ENCODE measurements at regions not wholly inside any gene's neighbourhood (a gene's known extent, or its start where the extent isn't known, plus 50 kb on each side); places are given as distances from the start of the nearest gene placed in this dataset.

DNA sequence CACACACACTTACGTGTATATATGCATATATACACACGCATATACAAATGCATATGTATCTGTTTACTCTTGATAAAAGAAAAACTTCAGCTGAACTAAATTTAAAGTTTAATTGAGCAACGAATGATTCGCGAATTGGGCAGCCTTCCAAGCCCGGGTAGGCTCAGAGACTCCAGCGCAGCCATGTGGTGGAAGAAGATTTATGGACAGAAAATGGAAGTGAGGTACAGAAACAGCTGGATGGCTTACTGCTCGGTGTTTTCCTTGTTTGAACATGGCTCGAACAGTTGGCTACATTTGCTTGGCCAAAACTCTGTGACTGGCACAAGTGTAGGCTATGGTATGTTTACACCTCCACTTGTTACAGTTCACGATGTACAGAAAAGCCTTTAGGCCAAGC lies 239.3 kb upstream of the PRDM9 start:
- TF ChIP-seq, protein P1, sequence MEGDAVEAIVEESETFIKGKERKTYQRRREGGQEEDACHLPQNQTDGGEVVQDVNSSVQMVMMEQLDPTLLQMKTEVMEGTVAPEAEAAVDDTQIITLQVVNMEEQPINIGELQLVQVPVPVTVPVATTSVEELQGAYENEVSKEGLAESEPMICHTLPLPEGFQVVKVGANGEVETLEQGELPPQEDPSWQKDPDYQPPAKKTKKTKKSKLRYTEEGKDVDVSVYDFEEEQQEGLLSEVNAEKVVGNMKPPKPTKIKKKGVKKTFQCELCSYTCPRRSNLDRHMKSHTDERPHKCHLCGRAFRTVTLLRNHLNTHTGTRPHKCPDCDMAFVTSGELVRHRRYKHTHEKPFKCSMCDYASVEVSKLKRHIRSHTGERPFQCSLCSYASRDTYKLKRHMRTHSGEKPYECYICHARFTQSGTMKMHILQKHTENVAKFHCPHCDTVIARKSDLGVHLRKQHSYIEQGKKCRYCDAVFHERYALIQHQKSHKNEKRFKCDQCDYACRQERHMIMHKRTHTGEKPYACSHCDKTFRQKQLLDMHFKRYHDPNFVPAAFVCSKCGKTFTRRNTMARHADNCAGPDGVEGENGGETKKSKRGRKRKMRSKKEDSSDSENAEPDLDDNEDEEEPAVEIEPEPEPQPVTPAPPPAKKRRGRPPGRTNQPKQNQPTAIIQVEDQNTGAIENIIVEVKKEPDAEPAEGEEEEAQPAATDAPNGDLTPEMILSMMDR (IDR thresholded peaks at IDR 0.05): no peak; the same call in 1 of the 2 replicates

GRCh38 chr5:23260621-23261020 lies 246.8 kb upstream of the PRDM9 start:
- TF ChIP-seq, protein P1 (IDR thresholded peaks at IDR 0.05): no peak

GRCh38 chr5:23257656-23258055 lies 249.8 kb upstream of the PRDM9 start:
- TF ChIP-seq, protein P1 (IDR thresholded peaks at IDR 0.05): no peak

DNA sequence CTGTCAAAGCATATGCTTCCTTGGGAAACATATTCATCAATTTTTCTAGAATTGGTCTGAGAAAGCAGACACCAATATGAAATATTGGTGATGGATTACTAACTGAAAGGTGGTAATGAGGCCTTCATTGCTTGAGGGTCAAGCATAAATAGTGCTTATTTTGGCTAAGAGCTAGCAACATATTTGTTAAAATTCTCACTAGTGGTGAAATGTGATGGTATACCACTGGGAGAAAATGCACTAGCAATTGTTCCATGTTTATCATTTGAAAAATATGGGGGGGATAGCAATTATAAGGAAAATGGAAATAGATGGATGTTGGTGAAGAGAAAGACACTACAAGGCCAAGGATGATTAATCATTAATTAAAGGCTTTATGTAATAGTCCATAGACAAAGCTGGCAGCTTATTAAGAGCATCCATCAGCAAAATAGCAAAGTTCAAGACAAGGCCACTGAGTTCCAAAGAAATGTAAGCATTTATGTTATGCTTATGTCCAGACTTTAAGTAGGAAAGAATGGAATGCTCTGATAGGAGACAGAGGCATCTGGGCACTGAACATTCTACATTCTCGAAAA lies 253.7 kb upstream of the PRDM9 start:
- TF ChIP-seq, protein P1 (IDR thresholded peaks at IDR 0.05): no peak

DNA sequence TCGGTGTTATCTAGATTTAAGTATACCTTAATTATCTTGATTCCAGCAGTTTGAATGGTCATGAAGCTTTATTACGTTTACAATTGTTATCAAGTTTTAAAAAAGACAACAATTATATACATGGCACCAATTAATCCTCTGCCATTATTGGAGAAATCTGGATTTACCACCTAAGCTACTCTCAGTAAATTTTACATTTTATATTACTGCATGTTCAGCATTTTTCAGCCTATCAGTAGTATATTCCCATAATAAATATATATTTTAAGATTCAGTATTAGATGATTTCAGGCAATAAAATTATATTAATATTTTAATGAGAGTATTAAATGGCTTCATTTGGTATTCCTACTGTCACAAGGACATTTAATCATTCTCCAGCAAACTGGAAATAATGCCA lies 264.5 kb upstream of the PRDM9 start:
- TF ChIP-seq, protein P1 (IDR thresholded peaks at IDR 0.05): no peak

GRCh38 chr5:23235246-23235645 lies 272.2 kb upstream of the PRDM9 start:
- TF ChIP-seq, protein P1 (IDR thresholded peaks at IDR 0.05): no peak

GRCh38 chr5:23234197-23234596 lies 273.2 kb upstream of the PRDM9 start:
- TF ChIP-seq, protein P1 (IDR thresholded peaks at IDR 0.05): no peak

DNA sequence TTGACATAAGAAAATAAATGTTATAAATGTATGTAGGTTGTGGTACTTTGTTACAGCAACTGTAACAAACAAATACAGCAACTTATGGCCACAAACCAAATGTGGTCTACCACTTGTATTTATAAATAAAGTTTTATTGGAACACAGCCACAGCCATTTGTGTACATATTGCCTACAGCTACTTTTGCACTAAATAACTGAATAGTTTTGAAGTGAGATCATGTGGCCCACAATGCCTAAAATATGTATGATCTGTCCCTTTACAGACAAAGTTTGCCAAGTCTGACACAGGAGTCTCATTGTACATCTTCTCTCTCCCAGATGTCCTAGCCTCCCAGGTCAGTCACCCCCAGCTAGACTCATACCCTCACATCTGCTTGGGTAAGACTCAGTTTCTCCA lies 283.6 kb upstream of the PRDM9 start:
- TF ChIP-seq, protein P1 (IDR thresholded peaks at IDR 0.05): no peak
